ENCODE measurements at regions not wholly inside any gene's neighbourhood (a gene's known extent, or its start where the extent isn't known, plus 50 kb on each side); places are given as distances from the start of the nearest gene placed in this dataset.

- peaks cover 0 to 3% (median 0%) of the 10 kb centered on the region in 4 donors for H3K9me3 ChIP-seq (ENCODE audit: control insufficient read depth in 4 of 4, insufficient read depth in 3 of 4, low read length in 3 of 4)
- no peak overlapping the region for H3K9ac ChIP-seq (ENCODE audit: insufficient read depth in 1 of 2, low read length in 2 of 2)
- H3K4me1 ChIP-seq (ENCODE audit: control insufficient read depth in 5 of 5, insufficient read depth in 5 of 5, low read length in 5 of 5), result peaks cover 0 to 4% (median 0%) of the 10 kb centered on the region in 5 donors
- H3K27ac ChIP-seq (ENCODE audit: low read depth in 1 of 2, low read length in 1 of 2), result no peak overlapping the region
- 89 to 95% methylated on average over 1 of the region's 1 CpG for WGBS, 2 donors
- H3K36me3 ChIP-seq (ENCODE audit: control insufficient read depth in 4 of 4, insufficient read depth in 4 of 4, low read length in 4 of 4), result no peaks in the 10 kb centered on the region
- TF ChIP-seq CTCF (IDR thresholded peaks at IDR 0.05; ENCODE audit: control extremely low read depth, extremely low read depth), result no peak
- ATAC-seq (ENCODE audit: insufficient read depth, low FRiP score) (no peak), DNase-seq (no peak)
- H3K4me3 ChIP-seq, result no peak overlapping the region
- H3K27me3 ChIP-seq (ENCODE audit: control insufficient read depth in 3 of 3, insufficient read depth in 3 of 3, low read length in 2 of 3), result no peaks in the 10 kb centered on the region
These were observed 439.7 kb upstream of the TNP1 start for GRCh38 chr2:217299590-217299989.

GRCh38 chr2:217297096-217297495, 437.2 kb upstream of the TNP1 start:
- Histone ChIP-seq H3K4me1 (ENCODE audit: control insufficient read depth in 5 of 5, insufficient read depth in 5 of 5, low read length in 5 of 5) (peaks cover 0 to 7% (median 0%) of the 10 kb centered on the region in 5 donors), H3K36me3 (ENCODE audit: control insufficient read depth in 4 of 4, insufficient read depth in 4 of 4, low read length in 4 of 4) (no peaks in the 10 kb centered on the region), H3K27ac (ENCODE audit: low read depth in 1 of 2, low read length in 1 of 2) (no peak overlapping the region), H3K9ac (ENCODE audit: insufficient read depth in 1 of 2, low read length in 2 of 2) (no peak overlapping the region), H3K4me3 (no peak overlapping the region), H3K9me3 (ENCODE audit: control insufficient read depth in 4 of 4, insufficient read depth in 3 of 4, low read length in 3 of 4) (peaks cover 0 to 3% (median 0%) of the 10 kb centered on the region in 4 donors), H3K27me3 (ENCODE audit: control insufficient read depth in 3 of 3, insufficient read depth in 3 of 3, low read length in 2 of 3) (no peaks in the 10 kb centered on the region)
- no peak for TF ChIP-seq CTCF (IDR thresholded peaks at IDR 0.05; ENCODE audit: control extremely low read depth, extremely low read depth)
- DNase-seq (no peak), ATAC-seq (ENCODE audit: insufficient read depth, low FRiP score) (no peak)
- 87 to 94% methylated on average over 2 of the region's 2 CpGs for WGBS, 2 donors

- Histone ChIP-seq H3K4me3 (no peak overlapping the region), H3K9me3 (ENCODE audit: control insufficient read depth in 4 of 4, insufficient read depth in 3 of 4, low read length in 3 of 4) (peaks cover 0 to 3% (median 0%) of the 10 kb centered on the region in 4 donors), H3K4me1 (ENCODE audit: control insufficient read depth in 5 of 5, insufficient read depth in 5 of 5, low read length in 5 of 5) (peaks cover 0 to 7% (median 0%) of the 10 kb centered on the region in 5 donors), H3K27me3 (ENCODE audit: control insufficient read depth in 3 of 3, insufficient read depth in 3 of 3, low read length in 2 of 3) (no peaks in the 10 kb centered on the region), H3K27ac (ENCODE audit: low read depth in 1 of 2, low read length in 1 of 2) (no peak overlapping the region), H3K9ac (ENCODE audit: insufficient read depth in 1 of 2, low read length in 2 of 2) (no peak overlapping the region), H3K36me3 (ENCODE audit: control insufficient read depth in 4 of 4, insufficient read depth in 4 of 4, low read length in 4 of 4) (no peaks in the 10 kb centered on the region)
- WGBS, 2 donors, result 91 to 94% methylated on average over 4 of the region's 4 CpGs
- no peak for ATAC-seq (ENCODE audit: insufficient read depth, low FRiP score)
- no peak for DNase-seq
- TF ChIP-seq CTCF (IDR thresholded peaks at IDR 0.05; ENCODE audit: control extremely low read depth, extremely low read depth), result no peak
These were observed 435.0 kb upstream of the TNP1 start for GRCh38 chr2:217294818-217295217.

- H3K9ac ChIP-seq (ENCODE audit: insufficient read depth in 1 of 2, low read length in 2 of 2), result no peak overlapping the region
- H3K36me3 ChIP-seq (ENCODE audit: control insufficient read depth in 4 of 4, insufficient read depth in 4 of 4, low read length in 4 of 4), result no peaks in the 10 kb centered on the region
- 76 to 84% methylated on average over 2 of the region's 2 CpGs for WGBS, 2 donors
- no peak for TF ChIP-seq CTCF (IDR thresholded peaks at IDR 0.05; ENCODE audit: control extremely low read depth, extremely low read depth)
- DNase-seq (no peak), ATAC-seq (ENCODE audit: insufficient read depth, low FRiP score) (no peak)
- no peak overlapping the region for H3K27ac ChIP-seq (ENCODE audit: low read depth in 1 of 2, low read length in 1 of 2)
- no peak overlapping the region for H3K4me3 ChIP-seq
- H3K27me3 ChIP-seq (ENCODE audit: control insufficient read depth in 3 of 3, insufficient read depth in 3 of 3, low read length in 2 of 3), result no peaks in the 10 kb centered on the region
- H3K9me3 ChIP-seq (ENCODE audit: control insufficient read depth in 4 of 4, insufficient read depth in 3 of 4, low read length in 3 of 4), result peaks cover 0 to 3% (median 0%) of the 10 kb centered on the region in 4 donors
- peaks cover 0 to 7% (median 0%) of the 10 kb centered on the region in 5 donors for H3K4me1 ChIP-seq (ENCODE audit: control insufficient read depth in 5 of 5, insufficient read depth in 5 of 5, low read length in 5 of 5)
These were observed 434.3 kb upstream of the TNP1 start for GRCh38 chr2:217294211-217294610.
